GM18511 (cell line): ENCODE measurements at regions not wholly inside any gene's neighbourhood (a gene's known extent, or its start where the extent isn't known, plus 50 kb on each side); places are given as distances from the start of the nearest gene placed in this dataset.
A peak's percentile ranks its signal among the peaks of the same experiment; 100 is the strongest.

Experiments used
- ATAC-seq: cut with Tn5 transposase; IDR thresholded peaks from one replicate; pipeline ENCODE4 v1.9.1; 2021; ENCODE audit warnings: mild to moderate bottlenecking, moderate library complexity; ENCODE audit not compliant: unreplicated experiment

DNA sequence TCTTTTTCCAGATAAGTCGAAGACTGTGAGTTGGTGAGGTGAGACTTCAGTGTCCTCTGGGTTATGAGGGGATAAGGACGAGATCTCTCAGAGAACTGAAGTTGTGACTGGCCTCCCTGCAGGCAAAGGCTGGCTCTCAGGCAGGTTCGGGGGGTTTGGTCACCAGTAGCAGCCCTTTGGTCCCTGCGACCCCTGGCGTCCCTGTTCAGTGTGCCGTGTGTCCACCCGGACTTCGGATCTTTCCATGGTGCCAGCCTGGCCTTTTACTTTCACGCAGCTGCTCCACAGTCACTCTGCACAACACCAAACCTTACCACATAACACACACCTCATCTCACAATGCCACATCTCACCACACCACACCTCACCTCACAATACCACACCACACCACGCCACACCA is 131.9 kb downstream of the ERMARD start:
- ATAC-seq, result no peak

DNA sequence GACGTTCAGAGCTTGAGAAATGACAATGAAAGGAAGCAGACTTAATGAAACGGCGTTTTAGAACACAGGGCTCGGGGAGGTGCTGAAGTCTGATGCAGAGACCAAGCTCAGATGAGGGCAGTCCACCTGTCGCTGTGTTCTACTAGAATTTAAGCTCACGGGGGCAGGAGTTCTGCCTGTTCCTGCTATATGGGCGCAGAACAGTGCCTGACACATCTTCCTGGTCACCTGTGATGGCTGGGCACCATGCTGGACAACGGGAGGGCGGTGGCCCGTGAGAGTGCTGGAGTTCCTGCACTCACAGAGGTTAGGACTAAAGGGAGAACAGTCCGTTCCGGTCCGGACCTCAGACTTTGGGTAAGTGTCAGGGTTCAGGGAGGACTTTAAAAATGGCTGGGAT is 130.6 kb downstream of the ERMARD start:
- ATAC-seq, result no peak

DNA sequence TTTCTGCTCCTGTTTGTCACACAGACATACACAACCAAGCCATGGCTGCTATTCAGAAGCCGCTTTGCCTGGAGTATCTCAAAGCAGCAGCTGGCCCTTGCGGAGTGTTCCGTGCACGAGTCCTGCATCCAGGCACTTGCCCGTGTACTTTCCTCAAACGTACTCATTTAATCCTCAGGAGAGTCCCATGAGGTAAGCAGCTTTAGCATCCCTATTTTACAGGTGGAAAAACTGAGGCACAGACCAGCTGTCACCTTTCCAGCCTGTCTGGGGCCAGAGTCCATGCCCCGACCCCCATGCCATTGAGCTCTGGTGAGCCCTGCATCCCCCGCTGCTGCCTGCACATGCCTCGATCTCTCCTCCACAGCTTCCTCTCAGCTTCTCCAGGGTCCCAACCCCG is 130.0 kb downstream of the ERMARD start:
- ATAC-seq, result no peak

DNA sequence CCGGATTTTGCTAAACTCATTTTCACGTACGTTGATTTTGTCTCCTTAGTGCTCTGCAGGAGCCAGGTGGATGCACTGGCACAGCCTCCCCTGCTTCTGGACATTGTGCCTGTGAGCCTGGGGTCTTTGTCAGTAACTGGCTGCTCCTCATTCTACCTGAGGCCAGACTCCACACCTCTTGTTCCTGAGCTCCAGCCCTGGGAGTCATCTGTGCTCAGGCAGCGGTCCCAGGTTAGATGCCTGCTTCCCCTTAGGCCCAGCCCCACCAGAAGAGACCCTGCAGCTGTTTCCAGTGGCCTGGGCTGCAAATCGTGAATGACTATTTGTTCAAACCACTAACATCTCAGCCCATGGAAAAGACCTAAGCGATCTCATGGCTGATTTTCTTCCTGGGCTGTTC is 129.1 kb downstream of the ERMARD start:
- no peak for ATAC-seq

DNA sequence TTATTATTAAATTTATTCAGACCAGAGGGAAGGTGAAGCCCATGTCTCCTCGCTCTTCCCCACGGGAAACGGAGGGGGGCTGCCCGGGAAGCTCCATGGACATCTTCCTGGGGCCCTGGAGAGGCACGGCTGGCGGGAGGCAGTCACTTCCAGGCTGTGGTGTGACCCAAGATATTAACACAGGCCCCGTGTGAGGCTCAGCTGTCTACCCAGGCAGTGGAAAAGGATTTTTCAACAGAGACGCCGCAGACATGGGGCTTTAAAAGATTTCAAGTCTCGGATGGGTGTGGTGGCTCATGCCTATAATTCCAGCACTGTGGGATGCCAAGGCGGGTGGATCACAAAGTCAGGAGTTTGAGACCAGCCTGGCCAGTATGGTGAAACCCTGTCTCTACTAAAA is 117.9 kb downstream of the ERMARD start:
- ATAC-seq, result no peak

DNA sequence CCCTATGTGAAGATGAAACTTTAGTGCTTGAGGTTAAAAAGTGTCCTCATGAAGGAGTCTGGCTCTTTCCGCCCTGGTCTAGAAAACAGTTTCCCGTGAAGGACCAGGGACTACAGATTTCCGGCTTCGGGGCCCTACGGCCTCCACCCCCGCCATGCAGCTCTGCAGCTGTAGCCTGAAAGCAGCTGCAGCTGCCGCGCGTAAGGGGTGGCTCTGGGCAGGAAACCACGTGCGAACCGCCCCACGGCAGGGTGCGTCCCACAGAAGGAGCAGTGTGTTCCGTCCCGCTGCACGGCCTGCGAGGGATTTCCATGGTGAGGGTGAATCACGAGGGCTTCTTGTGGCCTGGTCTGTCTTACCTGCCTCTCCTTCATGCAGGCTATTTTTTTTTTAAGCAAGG is 117.0 kb downstream of the ERMARD start:
- peak; percentile 78 for ATAC-seq

DNA sequence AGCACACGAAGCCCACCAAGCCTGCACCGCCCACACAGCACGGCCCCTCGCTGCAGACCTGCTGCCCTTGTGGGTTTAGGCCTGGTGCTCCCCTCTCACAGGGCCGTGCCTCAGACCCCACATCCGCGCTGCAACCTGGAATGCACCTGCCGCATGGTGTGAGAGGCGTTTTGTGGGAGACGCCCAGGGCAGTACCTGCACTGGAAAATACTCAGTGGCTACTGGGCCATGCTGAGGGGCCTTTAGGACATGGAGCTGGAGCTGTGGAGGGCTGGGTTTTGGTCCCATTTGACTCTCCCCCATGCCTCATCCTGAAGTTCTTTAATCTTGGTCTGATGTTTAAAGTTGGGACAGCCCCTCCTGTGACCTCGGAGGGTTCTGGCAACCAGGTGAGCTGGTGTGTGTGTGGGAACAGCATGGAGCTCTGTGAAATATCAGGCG is 116.3 kb downstream of the ERMARD start:
- ATAC-seq, result no peak

DNA sequence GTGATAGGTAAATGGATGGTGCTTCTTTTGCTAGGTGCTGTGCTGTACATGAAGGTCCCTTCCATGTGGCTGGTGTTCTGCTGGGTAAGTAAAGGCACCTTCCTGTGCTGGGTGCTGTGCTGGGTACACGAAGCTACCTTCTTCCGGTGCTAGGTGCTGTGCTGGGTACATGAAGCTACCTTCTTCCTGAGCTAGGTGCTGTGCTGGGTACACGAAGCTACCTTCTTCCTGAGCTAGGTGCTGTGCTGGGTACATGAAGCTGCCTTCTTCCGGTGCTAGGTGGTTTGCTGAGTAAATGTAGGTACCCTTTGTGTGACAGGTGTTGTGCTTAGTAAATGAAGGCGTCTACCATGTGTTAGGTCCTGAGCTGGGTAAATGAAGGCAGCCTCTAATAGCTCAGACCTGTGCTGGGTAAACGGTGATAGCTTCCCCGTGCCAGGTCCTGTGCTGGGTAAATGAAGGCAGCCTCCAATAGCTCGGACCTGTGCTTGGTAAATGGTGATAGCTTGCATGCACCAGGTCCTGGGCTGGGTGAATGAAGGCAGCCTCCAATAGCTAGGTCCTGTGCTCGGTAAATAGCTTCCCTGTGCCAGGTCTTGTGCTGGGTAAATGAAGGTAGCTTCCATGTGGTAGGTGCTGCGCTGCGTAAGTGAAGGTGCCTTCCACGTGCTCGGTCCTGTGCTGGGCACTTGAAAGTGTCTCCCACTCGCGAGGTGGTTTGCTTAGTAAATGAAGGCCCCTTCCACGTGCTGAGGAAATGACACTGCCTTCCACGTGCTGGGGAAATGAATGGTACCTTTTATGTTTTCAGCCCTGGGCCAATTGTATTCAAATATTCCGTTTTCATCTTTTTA is 115.5 kb downstream of the ERMARD start:
- ATAC-seq, result no peak

DNA sequence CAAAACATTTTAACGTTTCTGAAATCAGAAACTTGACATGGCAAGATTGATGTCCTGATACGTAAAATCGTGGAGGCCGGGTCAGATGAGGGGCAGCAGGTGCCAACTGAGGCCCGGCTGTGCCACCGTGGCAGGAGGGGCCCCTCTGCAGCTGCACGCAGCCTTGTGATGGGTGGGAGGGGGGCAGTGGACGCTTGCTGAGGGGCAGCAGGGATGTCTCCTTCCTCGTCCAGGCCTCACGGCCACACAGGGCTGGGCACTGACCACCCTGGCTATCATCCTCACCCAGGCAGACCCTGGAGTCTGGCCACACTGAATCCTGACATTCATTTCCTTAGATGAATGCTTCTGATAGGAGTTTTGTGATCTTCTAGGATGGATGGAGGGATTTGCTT is 114.7 kb downstream of the ERMARD start:
- no peak for ATAC-seq

DNA sequence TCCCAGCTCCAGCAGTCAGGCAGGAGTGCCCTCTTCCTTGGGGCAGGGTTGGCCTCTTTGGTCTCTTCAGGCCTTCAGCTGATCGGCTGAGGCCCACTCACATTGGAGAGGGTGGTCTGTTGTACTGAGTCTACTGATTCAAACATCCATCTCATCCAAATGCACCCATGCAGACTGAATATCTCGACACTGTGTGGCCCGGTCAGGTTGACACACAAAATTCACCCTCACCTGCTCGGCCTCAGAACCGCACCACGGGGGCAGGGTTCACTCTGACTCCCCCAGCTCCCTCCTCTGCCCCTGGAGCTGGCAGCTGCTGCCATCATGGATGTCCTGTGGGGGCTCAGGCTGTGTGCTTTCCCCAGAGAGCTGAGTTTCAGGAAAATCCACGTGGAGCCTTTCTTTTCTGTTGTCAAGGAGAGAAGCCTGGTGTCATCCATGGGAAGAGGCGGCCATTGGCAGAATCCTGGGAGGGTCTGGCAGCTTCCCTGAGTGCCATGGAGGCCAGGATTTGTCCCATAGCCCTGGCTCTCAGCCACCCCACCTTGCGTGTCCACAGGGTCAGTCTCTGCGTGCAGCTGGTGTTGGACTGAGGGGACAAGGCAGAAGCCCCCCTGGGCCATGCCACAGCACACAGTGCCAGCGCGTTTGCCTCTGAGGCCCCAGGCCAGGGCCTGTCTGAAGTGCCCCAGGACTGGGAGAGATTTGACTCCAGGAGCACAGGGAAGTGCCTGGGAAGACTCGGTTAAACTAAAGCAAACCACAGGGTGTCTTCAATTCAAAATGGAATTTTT is 114.1 kb downstream of the ERMARD start:
- no peak for ATAC-seq

DNA sequence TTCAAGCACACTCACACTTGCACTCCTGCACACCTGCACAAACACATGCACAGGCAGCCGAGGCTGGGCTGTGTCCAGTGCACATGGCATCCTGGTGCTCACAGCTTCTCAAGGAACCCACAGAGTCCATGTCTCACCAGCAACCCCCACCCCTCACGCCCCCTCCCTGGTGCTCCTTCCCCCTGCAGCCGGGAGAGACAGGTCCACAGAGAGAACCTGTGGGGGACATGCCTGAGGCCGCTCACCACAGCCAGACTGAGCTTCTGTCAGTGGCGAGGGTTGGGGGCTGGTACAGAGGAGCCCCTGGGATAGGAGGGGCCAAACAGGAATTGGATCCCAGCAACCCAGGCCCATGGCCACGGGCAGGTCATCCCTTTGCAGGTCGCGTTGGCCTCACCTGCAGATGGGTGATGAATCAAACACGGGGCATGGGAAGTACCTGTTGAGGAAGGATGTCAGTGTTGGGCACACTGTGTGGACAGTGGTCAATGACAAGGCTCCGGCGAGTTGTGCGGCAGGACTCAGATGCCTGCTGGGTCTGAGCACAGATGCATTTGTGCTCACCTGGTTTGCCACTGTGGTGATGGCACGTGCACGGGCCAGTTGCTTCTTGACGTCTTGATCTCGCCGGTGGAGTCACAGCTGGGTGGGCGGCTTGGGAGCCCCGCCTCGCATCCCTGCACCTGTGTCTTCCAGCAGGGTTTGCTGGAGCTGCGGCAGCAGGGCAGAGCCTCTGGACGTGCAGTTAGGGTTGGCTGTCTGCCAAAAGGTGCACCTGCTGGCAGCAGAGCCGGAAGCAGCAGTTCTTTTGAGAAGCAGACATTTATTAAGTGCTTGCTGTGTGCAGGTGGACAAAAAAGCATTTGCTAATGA is 113.0 kb downstream of the ERMARD start:
- ATAC-seq, result no peak

DNA sequence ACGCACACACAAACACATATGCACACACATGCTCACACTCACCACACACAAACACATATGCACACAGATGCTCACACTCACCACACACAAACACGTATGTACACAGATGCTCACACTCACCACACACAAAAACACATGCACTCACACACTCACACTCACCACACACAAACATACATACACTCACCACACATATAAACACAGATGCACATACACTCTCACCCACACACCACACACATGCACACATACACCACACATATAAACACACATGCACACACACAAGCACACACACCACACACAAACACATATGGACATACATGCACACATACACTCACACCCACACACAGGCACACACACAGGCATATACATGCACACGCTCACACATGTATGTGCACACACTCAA is 112.3 kb downstream of the ERMARD start:
- no peak for ATAC-seq

DNA sequence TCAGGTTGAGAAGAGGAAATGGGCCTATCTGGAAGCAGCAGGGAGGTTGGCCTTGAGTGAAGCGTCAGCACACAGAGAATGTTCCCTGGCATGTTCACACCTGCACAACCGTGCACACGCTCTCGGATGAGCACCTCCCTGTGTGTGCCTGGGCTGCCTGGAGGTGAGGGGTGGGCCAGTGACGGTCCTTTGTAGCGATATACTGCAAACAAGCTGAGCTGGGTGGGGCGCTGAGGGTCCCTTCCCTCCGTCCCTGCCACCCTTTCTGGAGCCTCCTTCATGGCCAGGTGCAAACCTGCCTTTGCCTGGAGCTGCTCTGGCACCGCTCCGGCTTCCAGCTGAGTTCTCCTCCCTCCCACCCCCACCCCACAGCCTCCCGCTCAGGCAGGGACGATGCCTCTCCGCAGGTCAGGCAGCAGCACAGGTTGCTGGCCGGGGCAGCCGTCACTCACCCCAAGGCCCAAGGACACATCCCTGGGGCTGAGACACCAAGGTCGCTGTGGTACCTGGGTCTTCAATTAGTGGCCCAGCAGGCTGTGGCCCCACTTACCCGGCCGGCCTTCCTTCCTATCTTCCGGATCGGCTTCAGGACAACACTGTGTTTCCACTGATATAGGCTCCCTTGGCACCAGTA is 111.6 kb downstream of the ERMARD start:
- ATAC-seq, result no peak

DNA sequence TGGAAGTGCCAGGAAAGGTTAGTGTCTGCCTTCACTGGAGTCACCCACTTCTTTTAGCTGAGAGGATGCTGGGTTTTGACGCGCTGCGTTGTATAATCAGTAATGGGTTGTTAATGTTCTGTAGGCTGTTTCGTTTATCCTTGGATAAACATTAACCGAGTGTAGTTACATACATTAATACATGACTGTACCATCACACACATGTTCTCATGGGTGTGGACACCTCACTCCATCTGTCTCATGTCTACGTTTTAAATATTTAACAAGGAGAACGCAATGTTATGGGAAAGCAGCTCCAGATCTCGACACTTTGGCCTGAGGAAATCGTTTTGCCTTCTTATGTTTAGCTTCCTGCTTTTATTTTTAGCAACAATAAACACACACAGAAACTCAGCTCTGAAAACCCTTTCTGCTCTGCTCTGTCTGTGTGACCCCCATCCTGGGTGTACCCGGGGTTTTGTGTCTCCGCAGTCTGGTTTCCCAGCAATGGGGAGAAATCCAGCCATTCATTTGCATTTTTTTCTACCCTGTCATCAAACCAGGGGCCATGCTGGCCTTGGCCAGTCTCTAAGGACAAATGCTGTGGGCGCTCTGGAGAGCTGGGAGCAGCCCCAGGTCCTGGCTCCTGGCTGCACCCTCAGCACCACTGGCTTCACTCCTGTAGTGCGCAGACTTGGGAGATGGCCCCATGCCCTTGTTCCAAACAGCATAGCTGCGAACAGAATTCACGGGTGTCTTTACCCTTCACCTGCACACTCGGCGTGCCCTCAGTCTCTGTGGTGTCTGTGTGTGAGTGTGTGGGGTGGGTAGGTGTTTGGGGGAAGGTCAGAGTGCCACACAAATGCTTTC is 110.8 kb downstream of the ERMARD start:
- ATAC-seq, result no peak

DNA sequence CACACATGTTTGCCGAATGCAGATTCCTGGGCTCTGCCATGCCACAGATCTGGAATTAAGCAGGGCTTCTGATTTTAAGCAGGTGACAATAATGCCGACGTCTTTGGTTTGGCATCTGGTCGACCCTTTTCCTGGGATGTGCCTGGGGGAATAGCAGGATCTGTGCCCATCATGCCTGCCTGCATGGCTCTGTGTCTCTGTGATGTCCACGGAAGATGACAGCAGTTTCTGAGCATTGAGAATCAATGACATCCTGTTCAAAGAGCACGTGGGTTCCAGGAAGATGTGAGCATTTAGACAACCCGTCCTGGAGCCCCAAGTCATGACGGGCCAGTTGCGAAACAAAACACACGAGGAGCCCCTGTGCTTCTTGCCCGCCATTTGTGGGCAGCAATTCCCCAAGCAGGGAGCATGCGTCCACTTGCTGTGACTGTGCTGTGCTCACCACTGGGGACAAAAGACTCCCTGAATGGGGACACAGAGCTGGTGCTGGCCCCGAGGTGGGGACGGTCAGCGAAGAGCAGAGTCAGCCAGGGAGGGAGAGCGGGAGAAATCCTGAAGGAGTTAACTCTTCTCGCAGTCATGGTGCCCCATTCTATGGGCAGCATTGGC is 110.1 kb downstream of the ERMARD start:
- ATAC-seq, result no peak

DNA sequence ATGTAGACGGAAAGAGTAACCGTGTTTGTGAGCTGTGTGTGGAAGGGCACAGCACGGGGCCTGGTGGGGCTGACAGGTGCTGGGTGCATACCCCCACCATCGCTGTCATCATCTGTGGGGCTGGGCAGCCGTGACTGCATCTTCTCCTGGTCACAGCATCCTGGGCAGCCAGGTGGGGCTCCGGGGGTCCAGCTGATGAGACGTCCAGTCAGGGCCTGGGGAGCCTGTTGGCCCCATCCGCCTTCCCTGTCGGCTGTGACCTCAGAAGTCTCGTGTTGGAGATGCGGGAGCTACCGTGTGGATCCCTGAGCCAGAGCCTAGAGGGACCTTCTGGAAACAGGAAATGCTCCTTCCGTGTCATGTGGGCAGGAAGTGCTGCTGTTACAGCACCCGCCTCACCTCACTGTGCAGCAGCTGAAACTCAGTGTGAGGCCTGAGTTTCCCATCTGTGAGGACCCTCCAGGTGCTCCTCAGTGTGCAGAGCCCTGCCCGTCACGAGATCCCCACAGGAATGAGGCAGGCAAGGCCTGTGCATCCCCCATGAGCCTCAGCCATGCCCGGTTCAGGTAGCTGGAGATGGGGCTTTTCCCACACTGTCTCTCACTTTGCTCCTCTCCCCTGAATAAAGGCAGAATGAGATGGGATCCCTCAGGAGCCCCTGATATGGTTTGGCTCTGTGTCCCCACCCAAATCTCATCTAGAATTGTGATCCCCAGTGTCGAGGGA is 108.7 kb downstream of the ERMARD start:
- no peak for ATAC-seq

DNA sequence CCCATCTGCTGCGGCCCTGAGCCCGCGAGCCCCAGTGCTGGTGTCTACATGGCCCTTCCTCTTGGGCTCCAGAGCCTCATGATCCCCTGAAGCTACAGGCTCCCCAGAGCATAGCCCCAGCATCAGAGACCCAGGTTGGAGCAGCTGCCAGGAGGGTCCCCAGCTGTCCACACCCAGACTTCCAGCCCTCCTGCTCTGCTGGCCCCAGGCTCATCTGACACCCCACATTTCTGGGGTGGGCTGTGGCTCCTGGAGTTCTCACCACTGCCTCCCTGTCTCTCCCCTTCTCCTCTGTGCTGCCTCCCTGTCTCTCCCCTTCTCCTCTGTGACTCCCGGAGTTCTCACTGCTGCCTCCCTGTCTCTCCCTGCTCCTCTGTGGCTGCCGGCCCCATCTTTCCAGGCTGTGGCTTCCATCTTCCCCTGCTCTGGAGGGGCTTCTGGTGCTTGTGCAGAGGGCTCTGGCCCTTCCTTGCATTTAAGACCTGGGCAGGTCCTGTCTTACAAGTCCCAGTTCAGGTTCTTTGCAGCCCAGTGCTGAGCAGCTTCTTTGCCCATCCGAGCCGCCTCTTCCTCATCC is 108.1 kb downstream of the ERMARD start:
- ATAC-seq, result no peak

DNA sequence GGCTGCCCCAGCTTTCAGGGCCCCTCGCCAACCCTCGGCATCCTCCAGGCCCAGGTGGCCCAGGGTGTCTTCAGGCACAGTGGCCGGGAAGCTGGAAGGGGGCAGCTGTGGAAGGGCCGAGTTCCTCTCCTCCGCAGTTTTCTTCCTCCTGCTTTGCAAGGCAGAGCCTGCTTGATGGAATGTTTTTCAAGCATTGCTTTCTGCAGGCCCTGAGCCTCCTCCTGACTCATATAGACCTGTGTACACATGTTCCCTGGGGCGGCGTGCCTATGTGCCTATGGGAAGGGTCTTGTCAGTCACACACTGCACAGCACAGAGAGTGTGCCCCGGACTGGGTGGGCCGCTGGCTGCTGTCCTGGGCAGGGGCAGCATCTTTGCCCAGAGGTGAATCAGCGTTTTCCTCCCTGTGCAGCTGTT is 107.5 kb downstream of the ERMARD start:
- no peak for ATAC-seq
